GM10248 (cell line): ENCODE measurements at regions not wholly inside any gene's neighbourhood (a gene's known extent, or its start where the extent isn't known, plus 50 kb on each side); places are given as distances from the start of the nearest gene placed in this dataset.

ENCODE experiments used
- CTCF ChIA-PET: fragments of 300-600 bp; sonication (Branson Sonifier 250); formaldehyde crosslinking; extraction: SDS; loops from one replicate; lab custom pipeline; 2021; ENCODE audit warnings: antibody characterized with exemption; lab: Yijun Ruan, JAX
- POLR2A ChIA-PET: fragments of 350-650 bp; sonication (Branson Sonifier 250); formaldehyde crosslinking; extraction: SDS; loops from one replicate; lab custom pipeline; 2020; ENCODE audit warnings: antibody characterized with exemption; lab: Yijun Ruan, JAX
- DNase-seq: peaks from one replicate; pipeline ENCODE4 v3.0.0; 2012; ENCODE audit errors: extremely low spot score
- CTCF ChIP-seq: IDR thresholded peaks from 2 replicates; pipeline ENCODE4 v1.5.1; 2012; ENCODE audit warnings: mild to moderate bottlenecking, low read depth; ENCODE audit errors: extremely low read depth, missing control alignments, control extremely low read depth

- no peak for DNase-seq
- no peak for TF ChIP-seq CTCF
- ChIA-PET CTCF (interaction anchor here (1.4 to 2.6 kb wide), 3 partner anchors 12 to 27 kb away, joined by 3 to 8 read pairs (median 4); no protein-coding TSS in a partner anchor), POLR2A (no interaction called here)
Measured at GRCh38 chr12:73769337-73769736, 768.3 kb upstream of the ATXN7L3B start.

GRCh38 chr12:73798523-73798922 is 739.1 kb upstream of the ATXN7L3B start:
- TF ChIP-seq CTCF, result no peak
- no peak for DNase-seq
- CTCF ChIA-PET, result no interaction called here
- POLR2A ChIA-PET, result no interaction called here

- TF ChIP-seq CTCF, result no peak
- ChIA-PET POLR2A (no interaction called here), CTCF (interaction anchor here (1.6 kb wide), 1 partner anchor 19 kb away, joined by 3 read pairs; no protein-coding TSS in a partner anchor)
- DNase-seq, result no peak
Measured at GRCh38 chr12:73815072-73815645, 722.5 kb upstream of the ATXN7L3B start.

- POLR2A ChIA-PET, result no interaction called here
- no peak for TF ChIP-seq CTCF
- no peak for DNase-seq
- CTCF ChIA-PET, result no interaction called here
Measured at GRCh38 chr12:73817161-73817560, 720.5 kb upstream of the ATXN7L3B start.

- POLR2A ChIA-PET, result no interaction called here
- TF ChIP-seq CTCF, result no peak
- DNase-seq, result no peak
- CTCF ChIA-PET, result no interaction called here
Measured at GRCh38 chr12:73833746-73834145, 703.9 kb upstream of the ATXN7L3B start.

- ChIA-PET POLR2A (no interaction called here), CTCF (no interaction called here)
- no peak for DNase-seq
- TF ChIP-seq CTCF, result no peak
Measured at GRCh38 chr12:73841963-73842362, 695.7 kb upstream of the ATXN7L3B start.
